Heart left ventricle (tissue), 16 donors: ENCODE measurements at regions not wholly inside any gene's neighbourhood (a gene's known extent, or its start where the extent isn't known, plus 50 kb on each side); places are given as distances from the start of the nearest gene placed in this dataset.

Experiments
- ATAC-seq, 4 donors: fragments of 200-7000 bp; cut with Tn5 transposase; one replicate each; pipeline ENCODE4 v1.9.1; 2020 to 2022; ENCODE audit warnings: moderate library complexity in 4 of 4, mild to moderate bottlenecking in 3 of 4, moderate number of reproducible peaks in 1 of 4
- DNase-seq, 5 donors: peaks; one replicate each; pipeline ENCODE4 v3.0.0-alpha.2; 2020
- H3K27ac ChIP-seq, 12 donors: fragments of 200-600 bp; sonication (generic) in 4 of 12; one replicate each; pipeline versions ENCODE4 v1.5.0 to v1.8.0; 2016 to 2022; ENCODE audit warnings: mild to moderate bottlenecking in 2 of 12
- H3K27me3 ChIP-seq, 9 donors: fragments of 200-600 bp; sonication (generic) in 2 of 9; one replicate each; pipeline versions ENCODE4 v1.5.1 to v1.8.0; 2016 to 2022; ENCODE audit warnings: mild to moderate bottlenecking in 3 of 9
- H3K36me3 ChIP-seq, 9 donors: fragments of 200-600 bp; sonication (generic) in 2 of 9; one replicate each; pipeline versions ENCODE4 v1.5.0 to v1.8.0; 2018 to 2022; ENCODE audit warnings: mild to moderate bottlenecking in 2 of 9
- H3K4me1 ChIP-seq, 12 donors: fragments of 200-600 bp; sonication (generic) in 4 of 12; one replicate each; pipeline versions ENCODE4 v1.5.0 to v1.8.0; 2016 to 2022; ENCODE audit warnings: mild to moderate bottlenecking in 3 of 12
- H3K4me3 ChIP-seq, 12 donors: fragments of 200-600 bp; sonication (generic) in 4 of 12; one replicate each; pipeline versions ENCODE4 v1.5.0 to v1.8.0; 2017 to 2022; ENCODE audit warnings: mild to moderate bottlenecking in 9 of 12, moderate library complexity in 4 of 12
- H3K9me3 ChIP-seq, 12 donors: fragments of 200-600 bp; sonication (generic) in 4 of 12; one replicate each; pipeline versions ENCODE4 v1.5.0 to v1.8.0; 2016 to 2022; ENCODE audit warnings: mild to moderate bottlenecking in 1 of 12
- POLR2A ChIP-seq, 2 donors: fragments of 450-650 bp; IDR thresholded peaks; one replicate each; pipeline ENCODE4 v1.6.1; 2017; ENCODE audit warnings: antibody characterized with exemption in 2 of 2, mild to moderate bottlenecking in 2 of 2, moderate library complexity in 2 of 2
- WGBS, 4 donors: extraction: QIAGEN DNeasy Blood & Tissue Kit in 2 of 4; methylation state at CpG; one replicate each; pipeline versions ENCODE4 v1.1.5 to v1.1.7; 2013 to 2018; 5-methylcytosine and 5-hydroxymethylcytosine counted together
- intact Hi-C, 10 donors: fragments of 100-400 bp; cut with DNase I; formaldehyde crosslinking; loops; one replicate each; pipeline versions ENCODE4 v1.11.1 to v1.14.2; 2022
- TF ChIP-seq, protein P1 (sequence below), 12 donors: fragments of 200-600 bp; sonication (generic) in 4 of 12; IDR thresholded peaks; one replicate each; pipeline versions ENCODE4 v1.5.0 to v1.8.0; 2018 to 2022; ENCODE audit warnings: antibody characterized with exemption in 12 of 12, mild to moderate bottlenecking in 5 of 12
- donor health status: ischemic (EF 13 %, LVEDD 7.1; RV severe dilation, severe dysfunction).
- donor health status: healthy with polysubstance abuse.
- donor health status: DM: no; HTN: yes; CAD: no.
- donor health status: DM: no; HTN: no; CAD: no.
- donor health status: ischemic (EF 25% LVEDD 6.9; RV normal size, moderate dysfunction).
- donor health status: ischemic (EF 25% LVEDD 5.7; RV mildly dilated, moderate dysfunction).
- donor health status: healthy.
- donor health status: DM: yes; HTN: yes; CAD: no.
- donor health status: ischemic (EF 35%, LVEDD 5.7; RV mildly dilated, moderate dysfunction).
- donor health status: nonischemic (EF 11% LVEDD 7.7; RV severe dilation, severe dysfunction).
- donor health status: DM: yes; HTN: yes; CAD: no.
- donor health status: PGD.
- donor health status: ischemic (EF 29% LVEDD 5.4; RV normal size, mild dysfunction).
- donor health status: nonischemic (EF 23%, LVEDD 6.1; RV moderate dilation, normal function).

DNA sequence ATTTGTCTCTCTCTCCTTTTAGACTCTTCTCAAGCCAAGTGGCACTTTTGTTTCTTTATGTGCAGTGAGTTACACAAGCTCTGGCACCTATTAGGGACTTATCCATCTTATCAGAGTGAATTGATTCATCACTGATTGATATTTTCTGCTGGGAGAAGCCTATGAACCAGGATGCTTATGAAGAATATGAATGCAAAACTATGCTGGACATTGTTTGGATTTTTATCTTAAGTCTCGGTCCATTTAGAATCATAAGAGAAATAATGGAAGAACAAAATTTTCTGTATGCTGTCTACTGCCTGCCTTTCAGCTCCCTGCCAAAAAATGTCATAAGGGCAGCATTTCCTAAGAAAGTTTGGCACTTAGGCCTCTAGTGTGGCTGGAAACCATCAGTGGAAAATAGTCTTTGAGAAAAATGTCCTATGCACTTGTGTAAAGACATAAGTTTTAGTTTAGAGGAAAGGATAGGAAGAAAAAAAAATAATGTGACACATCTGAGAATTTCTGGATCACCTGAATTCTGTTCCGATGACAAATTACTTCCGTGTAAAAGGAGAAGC, 365.7 kb upstream of the MAD2L1 start:
- no peak overlapping the region for H3K4me3 ChIP-seq
- no peaks in the 10 kb centered on the region for H3K27me3 ChIP-seq
- DNase-seq (no peak), ATAC-seq (no peak)
- TF ChIP-seq, protein P1, sequence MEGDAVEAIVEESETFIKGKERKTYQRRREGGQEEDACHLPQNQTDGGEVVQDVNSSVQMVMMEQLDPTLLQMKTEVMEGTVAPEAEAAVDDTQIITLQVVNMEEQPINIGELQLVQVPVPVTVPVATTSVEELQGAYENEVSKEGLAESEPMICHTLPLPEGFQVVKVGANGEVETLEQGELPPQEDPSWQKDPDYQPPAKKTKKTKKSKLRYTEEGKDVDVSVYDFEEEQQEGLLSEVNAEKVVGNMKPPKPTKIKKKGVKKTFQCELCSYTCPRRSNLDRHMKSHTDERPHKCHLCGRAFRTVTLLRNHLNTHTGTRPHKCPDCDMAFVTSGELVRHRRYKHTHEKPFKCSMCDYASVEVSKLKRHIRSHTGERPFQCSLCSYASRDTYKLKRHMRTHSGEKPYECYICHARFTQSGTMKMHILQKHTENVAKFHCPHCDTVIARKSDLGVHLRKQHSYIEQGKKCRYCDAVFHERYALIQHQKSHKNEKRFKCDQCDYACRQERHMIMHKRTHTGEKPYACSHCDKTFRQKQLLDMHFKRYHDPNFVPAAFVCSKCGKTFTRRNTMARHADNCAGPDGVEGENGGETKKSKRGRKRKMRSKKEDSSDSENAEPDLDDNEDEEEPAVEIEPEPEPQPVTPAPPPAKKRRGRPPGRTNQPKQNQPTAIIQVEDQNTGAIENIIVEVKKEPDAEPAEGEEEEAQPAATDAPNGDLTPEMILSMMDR (IDR thresholded peaks at IDR 0.05): no peak
- TF ChIP-seq POLR2A (IDR thresholded peaks at IDR 0.05): no peak
- H3K36me3 ChIP-seq: no peaks in the 10 kb centered on the region
- no peaks in the 10 kb centered on the region for H3K9me3 ChIP-seq
- H3K4me1 ChIP-seq: no peaks in the 10 kb centered on the region
- H3K27ac ChIP-seq: no peak overlapping the region
- 79 to 88% (median 83%) methylated on average over 3 of the region's 3 CpGs for WGBS, 4 donors
- intact Hi-C loops: no loop called here

DNA sequence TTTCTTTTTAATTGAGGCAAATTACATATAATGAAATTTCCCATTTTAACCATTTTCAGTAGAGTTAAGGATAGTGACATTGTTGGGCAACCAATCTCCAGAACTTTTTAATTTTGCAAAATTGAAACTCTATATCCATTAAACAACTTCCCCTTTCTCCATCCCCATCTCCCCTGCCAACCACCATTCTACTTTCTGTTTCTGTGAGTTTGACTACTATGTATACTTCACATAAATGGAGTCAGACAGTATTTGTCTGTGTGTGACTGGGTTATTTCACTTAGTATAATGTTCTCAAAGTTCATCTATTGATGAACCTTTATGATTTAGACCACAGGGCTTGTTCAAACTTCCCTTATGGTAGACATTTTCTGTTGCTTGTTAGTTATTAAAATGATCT, 364.5 kb upstream of the MAD2L1 start:
- no peak overlapping the region for H3K27ac ChIP-seq
- intact Hi-C loops: no loop called here
- no peaks in the 10 kb centered on the region for H3K36me3 ChIP-seq
- DNase-seq (no peak), ATAC-seq (no peak)
- no peak overlapping the region for H3K4me3 ChIP-seq
- TF ChIP-seq, protein P1 (IDR thresholded peaks at IDR 0.05): no peak
- H3K27me3 ChIP-seq: no peaks in the 10 kb centered on the region
- H3K4me1 ChIP-seq: no peaks in the 10 kb centered on the region
- no peaks in the 10 kb centered on the region for H3K9me3 ChIP-seq

GRCh38 chr4:120418146-120418545, 351.5 kb upstream of the MAD2L1 start:
- intact Hi-C loops: no loop called here
- Histone ChIP-seq H3K9me3 (peaks cover 0 to 16% (median 0%) of the 10 kb centered on the region in 12 donors), H3K36me3 (no peaks in the 10 kb centered on the region), H3K27ac (no peak overlapping the region), H3K4me1 (no peaks in the 10 kb centered on the region), H3K27me3 (no peaks in the 10 kb centered on the region), H3K4me3 (no peak overlapping the region)
- DNase-seq (no peak), ATAC-seq (no peak)
- no peak for TF ChIP-seq POLR2A (IDR thresholded peaks at IDR 0.05)
- TF ChIP-seq, protein P1 (IDR thresholded peaks at IDR 0.05): no peak

- H3K27me3 ChIP-seq: no peaks in the 10 kb centered on the region
- H3K36me3 ChIP-seq: no peaks in the 10 kb centered on the region
- peaks cover 0 to 29% (median 5%) of the 10 kb centered on the region in 12 donors for H3K9me3 ChIP-seq
- no peak for TF ChIP-seq POLR2A (IDR thresholded peaks at IDR 0.05)
- TF ChIP-seq, protein P1 (IDR thresholded peaks at IDR 0.05): no peak
- intact Hi-C loops: no loop called here
- DNase-seq: no peak
- H3K27ac ChIP-seq: no peak overlapping the region
- no peaks in the 10 kb centered on the region for H3K4me1 ChIP-seq
- no peak for ATAC-seq
- no peak overlapping the region for H3K4me3 ChIP-seq
Measured at GRCh38 chr4:120415896-120416295, 349.2 kb upstream of the MAD2L1 start.
